ENCODE measurements at regions not wholly inside any gene's neighbourhood (a gene's known extent, or its start where the extent isn't known, plus 50 kb on each side); places are given as distances from the start of the nearest gene placed in this dataset.

DNA sequence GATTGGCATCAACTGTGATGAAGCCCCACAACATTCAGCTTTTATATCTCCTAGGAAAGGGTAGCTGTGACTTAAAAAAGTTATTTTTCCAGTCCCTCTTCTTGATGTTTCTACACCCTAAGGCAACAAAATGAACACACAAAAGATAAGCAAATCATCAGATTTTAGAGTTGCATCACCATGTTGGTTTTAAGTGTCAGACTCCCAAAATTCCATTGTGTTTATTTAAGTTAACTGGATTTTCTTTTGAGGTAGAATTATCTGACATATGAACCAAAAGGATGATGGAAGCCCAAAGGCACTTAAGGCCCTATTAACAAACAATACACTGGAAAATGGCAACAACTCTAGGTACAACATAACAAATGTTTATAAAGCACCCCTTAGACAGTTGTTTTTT, 261.7 kb upstream of the SLC39A10 start:
- DNase-seq (ENCODE audit: low spot score), result no peak
- in situ Hi-C loops (cut with MboI; ENCODE audit: low pct_unique_long_range_greater_than_20kb, low sequenced_read_pairs, unreplicated experiment), result no loop called here
- TF ChIP-seq, protein P1, sequence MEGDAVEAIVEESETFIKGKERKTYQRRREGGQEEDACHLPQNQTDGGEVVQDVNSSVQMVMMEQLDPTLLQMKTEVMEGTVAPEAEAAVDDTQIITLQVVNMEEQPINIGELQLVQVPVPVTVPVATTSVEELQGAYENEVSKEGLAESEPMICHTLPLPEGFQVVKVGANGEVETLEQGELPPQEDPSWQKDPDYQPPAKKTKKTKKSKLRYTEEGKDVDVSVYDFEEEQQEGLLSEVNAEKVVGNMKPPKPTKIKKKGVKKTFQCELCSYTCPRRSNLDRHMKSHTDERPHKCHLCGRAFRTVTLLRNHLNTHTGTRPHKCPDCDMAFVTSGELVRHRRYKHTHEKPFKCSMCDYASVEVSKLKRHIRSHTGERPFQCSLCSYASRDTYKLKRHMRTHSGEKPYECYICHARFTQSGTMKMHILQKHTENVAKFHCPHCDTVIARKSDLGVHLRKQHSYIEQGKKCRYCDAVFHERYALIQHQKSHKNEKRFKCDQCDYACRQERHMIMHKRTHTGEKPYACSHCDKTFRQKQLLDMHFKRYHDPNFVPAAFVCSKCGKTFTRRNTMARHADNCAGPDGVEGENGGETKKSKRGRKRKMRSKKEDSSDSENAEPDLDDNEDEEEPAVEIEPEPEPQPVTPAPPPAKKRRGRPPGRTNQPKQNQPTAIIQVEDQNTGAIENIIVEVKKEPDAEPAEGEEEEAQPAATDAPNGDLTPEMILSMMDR (IDR thresholded peaks at IDR 0.05; ENCODE audit: extremely low read depth, insufficient read depth, missing control alignments), result no peak

DNA sequence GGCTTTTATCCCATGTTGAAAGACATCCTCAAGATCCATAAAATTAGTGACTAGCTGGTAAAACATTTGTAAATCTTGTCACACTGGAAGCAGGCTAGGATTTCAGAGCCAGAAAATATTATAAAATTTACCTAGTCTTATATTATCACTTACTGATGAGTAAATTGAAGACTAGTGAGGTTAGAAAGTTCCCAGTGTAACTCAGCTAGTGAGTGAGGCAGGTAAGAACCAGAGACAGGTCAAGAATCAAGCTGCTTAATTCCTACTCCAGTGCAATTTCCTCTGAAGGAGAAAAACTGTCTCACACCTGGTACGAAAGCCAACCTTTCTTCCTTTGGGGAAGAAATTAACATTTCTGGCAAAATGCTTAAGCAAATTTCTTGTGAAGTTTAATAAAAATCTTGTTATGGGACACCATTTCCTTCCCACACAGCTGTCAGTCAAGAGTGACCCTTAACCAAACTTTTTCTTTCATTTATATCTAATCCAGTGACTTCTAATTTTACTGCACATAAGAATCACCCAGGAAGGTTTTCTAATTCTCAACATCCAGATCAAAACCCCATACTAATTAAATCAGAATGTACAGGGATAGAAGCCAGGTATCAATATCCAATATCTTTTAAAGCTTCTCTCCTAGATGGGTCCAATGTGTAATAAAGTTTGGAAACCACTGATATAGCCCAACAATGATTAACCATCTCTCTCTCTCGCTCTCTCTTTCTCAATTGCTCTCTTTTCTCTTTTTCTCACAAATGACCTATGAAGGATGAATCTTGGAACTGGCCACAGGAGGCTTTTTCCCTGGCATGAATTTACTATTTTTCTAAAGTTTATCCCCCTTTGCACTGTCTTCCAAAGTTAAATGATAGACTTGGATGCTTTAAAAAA, 264.3 kb upstream of the SLC39A10 start:
- TF ChIP-seq, protein P1 (IDR thresholded peaks at IDR 0.05; ENCODE audit: extremely low read depth, insufficient read depth, missing control alignments), result no peak
- DNase-seq (ENCODE audit: low spot score), result no peak
- in situ Hi-C loops (cut with MboI; ENCODE audit: low pct_unique_long_range_greater_than_20kb, low sequenced_read_pairs, unreplicated experiment), result no loop called here

DNA sequence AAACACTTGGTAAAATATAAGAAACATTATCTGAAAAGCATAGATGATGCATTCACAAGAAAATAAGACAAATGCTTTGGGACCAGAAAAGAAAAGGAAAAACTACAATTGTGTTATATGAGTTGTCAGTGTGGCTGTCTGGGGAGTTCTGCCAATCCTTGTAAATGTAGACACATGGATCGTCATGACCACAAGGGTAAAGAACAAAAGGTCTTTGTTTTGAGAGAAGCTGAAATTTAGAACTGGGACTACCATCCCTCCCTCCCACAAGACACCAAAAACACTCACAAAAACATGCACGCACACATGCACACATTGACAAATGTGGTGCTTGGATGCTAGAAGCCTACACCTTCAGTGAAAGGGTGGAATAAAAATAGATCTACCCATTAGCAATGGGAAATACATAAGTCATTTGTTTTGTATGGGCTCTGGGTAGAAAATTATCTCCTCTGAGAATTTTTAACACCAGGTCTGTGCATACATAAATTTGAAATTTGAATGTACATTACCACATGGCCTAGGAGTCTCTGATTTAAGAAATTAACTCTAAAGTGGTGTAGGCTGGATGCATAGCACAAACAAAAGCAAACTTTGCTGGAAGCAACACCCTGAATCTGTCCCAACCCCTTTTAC, 266.2 kb upstream of the SLC39A10 start:
- in situ Hi-C loops (cut with MboI; ENCODE audit: low pct_unique_long_range_greater_than_20kb, low sequenced_read_pairs, unreplicated experiment), result no loop called here

DNA sequence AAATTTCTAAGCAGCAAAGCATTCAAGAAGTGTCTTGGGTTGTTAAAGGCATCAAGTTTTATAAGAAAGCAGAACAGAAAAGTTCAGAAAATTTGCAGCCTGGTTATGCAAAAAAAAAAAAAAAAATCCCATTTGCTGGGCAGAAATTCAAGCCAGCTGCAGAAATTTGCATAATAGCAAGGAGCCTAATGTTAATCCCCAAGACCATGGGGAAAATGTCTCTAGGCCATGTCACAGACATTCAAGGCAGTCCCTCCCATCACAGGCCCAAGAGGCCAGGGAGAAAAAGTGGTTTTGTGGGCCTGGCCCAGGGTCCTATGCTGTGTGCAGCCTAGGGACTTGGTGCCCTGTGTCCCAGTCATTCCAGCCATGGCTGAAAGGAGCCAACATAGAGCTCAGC, 269.0 kb upstream of the SLC39A10 start:
- in situ Hi-C loops (cut with MboI; ENCODE audit: low pct_unique_long_range_greater_than_20kb, low sequenced_read_pairs, unreplicated experiment), result no loop called here
- DNase-seq (ENCODE audit: low spot score), result no peak
- TF ChIP-seq, protein P1 (IDR thresholded peaks at IDR 0.05; ENCODE audit: extremely low read depth, insufficient read depth, missing control alignments), result no peak

More for the DNA sequence above, 266.2 kb upstream of the SLC39A10 start:
- TF ChIP-seq, protein P1 (IDR thresholded peaks at IDR 0.05; ENCODE audit: extremely low read depth, insufficient read depth, missing control alignments), result no peak
- no peak for DNase-seq (ENCODE audit: low spot score)

DNA sequence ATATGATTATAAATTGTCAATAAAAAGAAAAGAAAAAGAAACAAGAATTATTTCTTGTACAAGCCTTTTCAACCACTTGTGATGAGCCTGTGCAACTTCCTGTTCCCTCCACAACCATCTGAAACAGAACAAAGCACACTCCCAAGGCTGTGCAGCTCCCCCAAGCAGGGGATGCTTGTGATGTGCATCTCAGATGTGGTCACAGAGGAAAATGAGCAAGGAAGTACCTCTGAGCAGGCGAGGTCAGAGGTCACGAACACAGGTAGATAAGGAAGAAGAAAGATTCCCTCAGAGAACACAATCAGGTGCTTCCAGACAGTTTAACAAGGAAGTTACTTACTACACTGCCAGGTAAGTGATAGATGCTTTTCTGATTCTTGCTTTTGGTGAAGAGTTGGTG, 274.8 kb upstream of the SLC39A10 start:
- DNase-seq (ENCODE audit: low spot score), result no peak

DNA sequence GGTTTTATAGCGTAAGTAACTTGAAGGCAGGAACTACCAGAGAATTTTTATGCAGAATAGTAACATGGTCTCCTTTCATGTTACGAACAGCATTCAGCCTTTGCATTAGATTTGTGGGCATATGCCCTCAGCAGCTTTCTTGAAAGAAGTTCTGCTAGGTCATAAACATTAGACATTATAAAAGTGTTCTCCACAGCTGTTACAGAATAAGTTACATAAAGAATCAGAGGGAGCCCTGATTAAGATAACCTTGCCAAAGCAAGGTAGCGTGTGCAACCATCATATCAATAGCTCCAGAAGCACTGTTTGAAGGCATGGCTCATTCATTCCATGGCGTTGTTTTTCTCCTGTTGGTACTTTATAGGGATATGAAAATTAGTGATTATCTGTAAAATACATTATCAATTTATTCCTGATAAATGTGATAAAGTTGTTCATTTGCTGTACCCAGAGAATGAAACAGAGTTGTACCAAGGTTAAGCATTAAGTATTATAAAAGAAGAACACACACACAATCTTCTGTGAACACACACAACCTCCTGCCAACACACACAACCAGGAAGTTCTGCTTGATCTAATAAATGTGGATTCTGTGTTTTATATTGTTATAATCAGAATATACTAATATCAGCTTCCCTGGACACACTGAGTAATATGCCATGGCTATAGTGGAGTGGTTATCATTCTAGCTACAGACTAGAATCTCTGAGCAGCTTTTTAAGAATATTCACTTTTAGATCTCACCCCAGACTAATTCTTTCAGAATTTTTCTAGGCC, 286.7 kb upstream of the SLC39A10 start:
- no peak for DNase-seq (ENCODE audit: low spot score)
- TF ChIP-seq, protein P1 (IDR thresholded peaks at IDR 0.05; ENCODE audit: extremely low read depth, insufficient read depth, missing control alignments), result no peak
- in situ Hi-C loops (cut with MboI; ENCODE audit: low pct_unique_long_range_greater_than_20kb, low sequenced_read_pairs, unreplicated experiment), result no loop called here

More for the DNA sequence above, 274.8 kb upstream of the SLC39A10 start:
- TF ChIP-seq, protein P1 (IDR thresholded peaks at IDR 0.05; ENCODE audit: extremely low read depth, insufficient read depth, missing control alignments), result no peak
- in situ Hi-C loops (cut with MboI; ENCODE audit: low pct_unique_long_range_greater_than_20kb, low sequenced_read_pairs, unreplicated experiment), result no loop called here
